Breast epithelium (tissue), 3 donors: ENCODE measurements at regions not wholly inside any gene's neighbourhood (a gene's known extent, or its start where the extent isn't known, plus 50 kb on each side); places are given as distances from the start of the nearest gene placed in this dataset.

ENCODE experiments used
- POLR2A ChIP-seq: fragments of 450-650 bp; IDR thresholded peaks from one replicate; pipeline ENCODE4 v1.6.1; 2016; ENCODE audit warnings: antibody characterized with exemption, mild to moderate bottlenecking, moderate library complexity
- TF ChIP-seq, protein P1 (sequence below), 3 donors: fragments of 450-650 bp; IDR thresholded peaks; one replicate each; pipeline ENCODE4 v1.5.1; 2016 to 2017; ENCODE audit warnings: antibody characterized with exemption in 3 of 3, mild to moderate bottlenecking in 3 of 3, moderate library complexity in 3 of 3

DNA sequence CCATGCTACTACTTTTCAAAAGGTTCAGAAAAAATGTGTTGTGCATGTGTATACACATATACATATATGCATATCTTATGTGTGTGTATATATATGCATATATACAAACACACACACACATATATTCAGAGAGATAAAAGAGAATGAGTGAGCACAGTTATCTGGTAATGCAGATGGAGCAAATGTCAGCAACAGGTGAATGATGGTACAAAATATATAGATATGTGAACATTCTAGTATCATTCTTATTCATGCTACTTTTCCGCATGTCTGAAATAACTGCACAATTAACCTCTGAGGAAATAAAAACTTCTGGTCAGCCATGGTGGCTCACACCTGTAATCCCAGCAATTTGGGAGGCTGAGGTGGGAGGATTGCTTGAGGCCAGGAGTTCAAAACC lies 222.6 kb upstream of the NANOGP8 start:
- TF ChIP-seq, protein P1, sequence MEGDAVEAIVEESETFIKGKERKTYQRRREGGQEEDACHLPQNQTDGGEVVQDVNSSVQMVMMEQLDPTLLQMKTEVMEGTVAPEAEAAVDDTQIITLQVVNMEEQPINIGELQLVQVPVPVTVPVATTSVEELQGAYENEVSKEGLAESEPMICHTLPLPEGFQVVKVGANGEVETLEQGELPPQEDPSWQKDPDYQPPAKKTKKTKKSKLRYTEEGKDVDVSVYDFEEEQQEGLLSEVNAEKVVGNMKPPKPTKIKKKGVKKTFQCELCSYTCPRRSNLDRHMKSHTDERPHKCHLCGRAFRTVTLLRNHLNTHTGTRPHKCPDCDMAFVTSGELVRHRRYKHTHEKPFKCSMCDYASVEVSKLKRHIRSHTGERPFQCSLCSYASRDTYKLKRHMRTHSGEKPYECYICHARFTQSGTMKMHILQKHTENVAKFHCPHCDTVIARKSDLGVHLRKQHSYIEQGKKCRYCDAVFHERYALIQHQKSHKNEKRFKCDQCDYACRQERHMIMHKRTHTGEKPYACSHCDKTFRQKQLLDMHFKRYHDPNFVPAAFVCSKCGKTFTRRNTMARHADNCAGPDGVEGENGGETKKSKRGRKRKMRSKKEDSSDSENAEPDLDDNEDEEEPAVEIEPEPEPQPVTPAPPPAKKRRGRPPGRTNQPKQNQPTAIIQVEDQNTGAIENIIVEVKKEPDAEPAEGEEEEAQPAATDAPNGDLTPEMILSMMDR (IDR thresholded peaks at IDR 0.05): no peak
- no peak for TF ChIP-seq POLR2A
